ACHN (cell line): ENCODE measurements at regions not wholly inside any gene's neighbourhood (a gene's known extent, or its start where the extent isn't known, plus 50 kb on each side); places are given as distances from the start of the nearest gene placed in this dataset.
A peak's percentile ranks its signal among the peaks of the same experiment; 100 is the strongest.
"Not testable (repeated sequence)": the region's sequence is repeated elsewhere in the genome, so short reads cannot be mapped to it uniquely, and the experiment has no call there.

Source experiments
- DNase-seq: peaks from one replicate; pipeline ENCODE4 v3.0.0-alpha.2; 2015
- in situ Hi-C: cut with HindIII; loops from 2 replicates; pipeline ENCODE4 v1.10.0; 2017; ENCODE audit warnings: low sequenced_read_pairs, low pct_ligation_motif_present, low pct_unique_long_range_greater_than_20kb

GRCh38 chr4:110424144-110424543 is 51.8 kb upstream of the ENPEP start:
- no peak for DNase-seq
- in situ Hi-C loops = no loop called here

DNA sequence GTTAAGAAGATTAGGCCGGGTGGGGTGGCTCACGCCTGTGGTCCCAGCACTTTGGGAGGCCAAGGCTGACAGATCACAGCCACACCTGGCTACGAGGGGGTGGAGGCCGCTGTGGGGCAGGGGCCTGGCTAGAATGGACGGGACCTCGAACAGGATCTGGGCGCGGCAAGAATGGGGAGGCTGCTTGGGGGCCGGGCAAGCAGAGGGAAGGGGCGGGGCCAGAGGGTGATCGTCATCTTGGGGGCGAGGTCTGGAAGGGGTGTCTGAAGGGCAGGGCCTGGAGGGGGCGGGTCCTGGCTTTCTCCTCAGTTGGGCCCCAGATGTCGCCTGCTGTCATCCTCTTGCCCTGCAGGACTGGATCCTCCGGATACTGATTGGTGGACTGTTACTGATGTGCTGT is 57.3 kb upstream of the ENPEP start:
- no peak for DNase-seq
- in situ Hi-C loops = no loop called here

- DNase-seq = no peak
- in situ Hi-C loops = no loop called here
Measured at GRCh38 chr4:110417136-110417535, 58.8 kb upstream of the ENPEP start.

- in situ Hi-C loops = no loop called here
Measured at GRCh38 chr4:110415478-110415877, 60.5 kb upstream of the ENPEP start.

DNA sequence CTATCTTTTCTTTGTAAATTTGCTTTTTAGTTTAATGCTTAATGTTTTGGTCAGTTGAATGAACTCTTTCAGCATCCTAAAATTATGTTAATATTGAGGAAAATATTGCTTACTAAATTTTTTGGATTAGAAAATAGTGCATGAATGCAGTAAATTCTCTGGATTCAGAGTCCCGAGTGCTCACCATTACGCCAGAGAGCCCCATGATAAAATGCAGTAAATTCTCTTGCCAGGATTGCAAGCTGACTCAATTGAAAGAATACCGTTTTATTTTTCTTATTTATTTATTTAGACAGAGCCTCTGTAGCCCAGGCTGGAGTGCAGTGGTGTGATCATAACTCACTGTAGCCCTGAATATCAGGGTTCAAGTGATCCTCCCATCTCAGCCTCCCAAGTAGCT is 60.9 kb upstream of the ENPEP start:
- in situ Hi-C loops = no loop called here
- DNase-seq = no peak

More at GRCh38 chr4:110415478-110415877, 60.5 kb upstream of the ENPEP start:
- no peak for DNase-seq

- no peak for DNase-seq
- in situ Hi-C loops = no loop called here
Measured at GRCh38 chr4:110414561-110414920, 61.4 kb upstream of the ENPEP start.

- DNase-seq = peak; percentile 2
- in situ Hi-C loops = not testable (repeated sequence)
Measured at GRCh38 chr4:110413807-110414560, 62.0 kb upstream of the ENPEP start.

DNA sequence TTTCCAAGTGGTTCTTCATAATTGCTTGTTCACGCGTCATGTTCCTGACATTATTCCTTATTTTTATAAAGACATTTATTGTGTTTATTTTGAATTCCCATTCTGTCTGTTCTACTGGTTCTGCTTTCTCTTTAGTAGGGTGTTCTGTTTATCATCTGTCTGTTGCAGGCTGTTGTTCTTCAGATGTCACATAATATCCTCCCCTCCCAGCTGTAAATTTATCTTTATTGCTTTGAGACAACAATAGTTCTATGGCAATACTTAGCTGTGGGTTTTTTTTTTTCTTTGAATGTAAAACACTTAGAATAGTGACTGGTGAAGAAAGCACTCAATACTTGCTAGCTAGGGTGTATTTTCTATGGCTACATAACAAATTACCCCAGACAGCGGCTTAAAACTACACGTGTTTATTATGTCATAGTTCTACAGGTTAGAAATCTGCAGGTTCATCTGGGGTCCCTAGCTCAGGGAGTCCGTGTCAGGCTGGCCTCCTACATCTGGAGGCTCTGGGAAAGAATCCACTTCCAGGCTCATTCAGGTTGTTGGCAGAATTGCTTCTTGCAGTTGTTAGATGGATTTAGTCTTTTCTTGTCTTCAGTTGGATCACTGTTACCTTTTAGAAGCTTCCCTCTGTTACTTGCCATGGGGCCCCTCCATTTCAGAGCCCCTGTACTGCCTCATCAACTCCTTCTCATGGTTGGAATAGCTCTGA is 63.4 kb upstream of the ENPEP start:
- in situ Hi-C loops = no loop called here
- no peak for DNase-seq

- in situ Hi-C loops = no loop called here
- peak; percentile 8 for DNase-seq
Measured at GRCh38 chr4:110411574-110412011, 64.4 kb upstream of the ENPEP start.

DNA sequence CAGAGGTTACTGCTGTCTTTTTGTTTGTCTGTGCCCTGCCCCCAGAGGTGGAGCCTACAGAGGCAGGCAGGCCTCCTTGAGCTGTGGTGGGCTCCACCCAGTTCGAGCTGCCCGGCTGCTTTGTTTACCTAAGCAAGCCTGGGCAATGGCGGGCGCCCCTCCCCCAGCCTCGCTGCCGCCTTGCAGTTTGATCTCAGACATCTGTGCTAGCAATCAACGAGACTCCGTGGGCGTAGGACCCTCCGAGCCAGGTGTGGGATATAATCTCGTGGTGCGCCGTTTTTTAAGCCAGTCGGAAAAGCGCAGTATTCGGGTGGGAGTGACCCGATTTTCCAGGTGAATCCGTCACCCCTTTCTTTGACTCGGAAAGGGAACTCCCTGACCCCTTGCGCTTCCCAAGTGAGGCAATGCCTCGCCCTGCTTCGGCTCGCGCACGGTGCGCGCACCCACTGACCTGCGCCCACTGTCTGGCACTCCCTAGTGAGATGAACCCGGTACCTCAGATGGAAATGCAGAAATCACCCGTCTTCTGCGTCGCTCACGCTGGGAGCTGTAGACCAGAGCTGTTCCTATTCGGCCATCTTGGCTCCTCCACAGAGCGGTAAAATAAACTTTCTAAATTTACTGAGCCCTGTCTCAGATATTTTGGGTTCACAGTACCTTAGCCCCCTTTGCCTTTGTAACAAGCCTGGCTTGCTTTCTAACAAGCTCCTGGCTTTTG is 64.9 kb upstream of the ENPEP start:
- in situ Hi-C loops, DNase-seq: not testable (repeated sequence)

GRCh38 chr4:110400086-110400485 is 75.9 kb upstream of the ENPEP start:
- in situ Hi-C loops = no loop called here
- no peak for DNase-seq

DNA sequence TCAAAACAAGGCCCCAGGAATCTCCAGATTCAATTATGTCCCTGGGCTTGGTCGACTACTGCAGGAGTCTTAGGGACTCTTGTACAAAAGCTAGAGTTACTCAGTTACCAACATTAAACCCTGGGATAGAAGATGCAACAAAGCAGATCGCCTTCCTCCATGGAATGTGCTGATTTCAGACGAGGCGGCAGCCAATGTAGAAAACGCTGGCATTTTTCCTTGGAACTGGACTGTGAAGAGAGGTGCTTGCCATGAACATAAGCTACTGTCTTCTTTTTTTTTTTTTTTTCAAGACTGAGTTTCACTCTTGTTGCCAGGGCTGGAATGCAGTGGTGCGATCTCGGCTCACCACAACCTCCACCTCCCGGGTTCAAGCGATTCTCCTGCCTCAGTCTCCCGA is 76.9 kb upstream of the ENPEP start:
- DNase-seq, in situ Hi-C loops: not testable (repeated sequence)

- in situ Hi-C loops = no loop called here
- DNase-seq = no peak
Measured at GRCh38 chr4:110396963-110397362, 79.0 kb upstream of the ENPEP start.

- in situ Hi-C loops = no loop called here
- no peak for DNase-seq
Measured at GRCh38 chr4:110395421-110395820, 80.5 kb upstream of the ENPEP start.

- in situ Hi-C loops = no loop called here
- DNase-seq = no peak
Measured at GRCh38 chr4:110394871-110395270, 81.1 kb upstream of the ENPEP start.

DNA sequence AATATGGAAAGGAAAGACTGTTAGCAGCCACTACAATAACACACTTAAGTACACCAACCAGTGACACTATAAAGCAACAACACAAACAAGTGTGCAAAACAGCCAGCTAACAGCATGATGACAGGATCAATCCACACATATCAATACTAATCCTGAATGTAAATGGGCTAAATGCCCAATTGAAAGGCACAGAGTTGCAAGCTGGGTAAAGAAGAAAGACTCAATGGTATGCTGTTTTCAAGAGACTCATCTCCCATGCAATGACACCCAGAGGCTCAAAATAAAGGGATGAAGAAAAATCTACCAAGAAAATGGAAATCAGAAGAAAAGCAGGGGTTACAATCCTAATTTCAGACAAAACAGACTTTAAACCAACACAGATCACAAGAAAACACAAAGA is 94.2 kb upstream of the ENPEP start:
- in situ Hi-C loops = no loop called here

GRCh38 chr4:110372485-110372884 is 103.5 kb upstream of the ENPEP start:
- no peak for DNase-seq
- in situ Hi-C loops = no loop called here

More for the DNA sequence above, 94.2 kb upstream of the ENPEP start:
- DNase-seq = no peak

DNA sequence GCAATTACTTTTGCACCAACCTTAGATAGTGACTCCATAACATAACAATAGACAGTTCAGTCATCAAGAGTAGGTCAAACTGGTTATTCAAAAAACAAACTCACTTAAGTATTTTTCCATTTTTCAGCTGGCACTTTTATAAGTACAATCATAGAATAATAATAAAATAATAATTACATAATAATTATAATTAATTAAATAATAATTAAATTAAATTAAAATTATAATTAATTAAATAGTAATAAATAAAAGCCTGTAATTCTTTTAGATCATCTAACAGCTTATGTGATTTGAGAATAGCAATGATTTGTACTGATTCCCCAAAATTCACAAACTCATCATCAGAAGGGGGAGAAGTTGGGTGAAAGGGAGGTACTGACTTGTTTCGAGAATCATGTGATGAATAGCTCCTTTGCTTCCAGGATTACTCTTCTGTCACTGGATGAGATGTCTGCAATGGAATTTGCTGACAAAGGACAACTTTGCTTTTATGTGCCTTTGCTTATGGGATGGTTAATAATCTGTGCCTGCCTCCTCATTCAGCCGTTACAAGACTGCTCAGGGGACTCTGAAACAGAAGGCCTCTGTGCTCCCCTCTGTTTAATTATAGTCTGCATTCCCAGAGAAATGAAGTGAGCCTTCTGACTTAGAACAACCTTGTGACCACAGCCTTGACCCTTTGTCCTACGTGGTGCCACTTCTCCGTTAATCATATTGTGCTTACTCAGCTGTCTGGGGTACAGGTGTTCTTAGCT is 104.8 kb upstream of the ENPEP start:
- DNase-seq = peak; percentile 34
- in situ Hi-C loops = no loop called here

- DNase-seq = no peak
- in situ Hi-C loops = no loop called here
Measured at GRCh38 chr4:110368409-110368808, 107.5 kb upstream of the ENPEP start.
